GM18517 (cell line): ENCODE measurements at regions not wholly inside any gene's neighbourhood (a gene's known extent, or its start where the extent isn't known, plus 50 kb on each side); places are given as distances from the start of the nearest gene placed in this dataset.

Source experiments
- ATAC-seq: cut with Tn5 transposase; IDR thresholded peaks from one replicate; pipeline ENCODE4 v1.9.1; 2021; ENCODE audit warnings: mild to moderate bottlenecking, moderate library complexity; ENCODE audit not compliant: unreplicated experiment

- ATAC-seq, result no peak
Measured at GRCh38 chr3:181660337-181660736, 51.4 kb upstream of the SOX2 start.

GRCh38 chr3:181637456-181637855 is 74.3 kb upstream of the SOX2 start:
- no peak for ATAC-seq

GRCh38 chr3:181637056-181637455 is 74.7 kb upstream of the SOX2 start:
- ATAC-seq, result no peak

- ATAC-seq, result no peak
Measured at GRCh38 chr3:181635141-181635540, 76.6 kb upstream of the SOX2 start.

GRCh38 chr3:181633556-181633955 is 78.2 kb upstream of the SOX2 start:
- ATAC-seq, result no peak

GRCh38 chr3:181631901-181632300 is 79.8 kb upstream of the SOX2 start:
- ATAC-seq, result no peak

- no peak for ATAC-seq
Measured at GRCh38 chr3:181630853-181631252, 80.9 kb upstream of the SOX2 start.

- no peak for ATAC-seq
Measured at GRCh38 chr3:181629711-181630110, 82.0 kb upstream of the SOX2 start.

- ATAC-seq, result no peak
Measured at GRCh38 chr3:181629029-181629428, 82.7 kb upstream of the SOX2 start.

- no peak for ATAC-seq
Measured at GRCh38 chr3:181628384-181628783, 83.3 kb upstream of the SOX2 start.

- ATAC-seq, result no peak
Measured at GRCh38 chr3:181626036-181626435, 85.7 kb upstream of the SOX2 start.

GRCh38 chr3:181623924-181624694 is 87.6 kb upstream of the SOX2 start:
- ATAC-seq, result no peak

- no peak for ATAC-seq
Measured at GRCh38 chr3:181622365-181622764, 89.4 kb upstream of the SOX2 start.

GRCh38 chr3:181619897-181620296 is 91.8 kb upstream of the SOX2 start:
- ATAC-seq, result no peak

- ATAC-seq, result no peak
Measured at GRCh38 chr3:181618260-181618659, 93.5 kb upstream of the SOX2 start.

- no peak for ATAC-seq
Measured at GRCh38 chr3:181616088-181617070, 95.3 kb upstream of the SOX2 start.

- ATAC-seq, result no peak
Measured at GRCh38 chr3:181615666-181616065, 96.1 kb upstream of the SOX2 start.

GRCh38 chr3:181614878-181615277 is 96.8 kb upstream of the SOX2 start:
- ATAC-seq, result no peak

- no peak for ATAC-seq
Measured at GRCh38 chr3:181613813-181614212, 97.9 kb upstream of the SOX2 start.

- no peak for ATAC-seq
Measured at GRCh38 chr3:181613191-181613590, 98.5 kb upstream of the SOX2 start.

GRCh38 chr3:181610973-181611265 is 100.8 kb upstream of the SOX2 start:
- ATAC-seq, result no peak
